ENCODE measurements at regions not wholly inside any gene's neighbourhood (a gene's known extent, or its start where the extent isn't known, plus 50 kb on each side); places are given as distances from the start of the nearest gene placed in this dataset.

DNA sequence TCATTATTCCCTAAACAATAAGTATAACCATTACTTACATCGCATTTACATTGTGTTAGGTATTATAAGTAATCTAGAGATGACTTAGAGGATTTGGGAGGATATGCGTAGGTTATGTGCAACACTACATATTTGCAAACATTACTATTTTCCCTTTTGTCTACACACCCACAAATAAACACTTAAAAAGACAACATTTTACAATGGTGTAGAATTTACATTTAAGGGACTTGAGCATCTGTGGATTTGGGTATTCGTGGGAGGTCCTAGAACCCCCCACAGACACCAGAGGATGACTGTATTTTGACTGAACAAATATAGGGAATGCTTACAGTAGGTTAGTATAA lies 220.2 kb upstream of the MYO3A start:
- TF ChIP-seq, protein P1, sequence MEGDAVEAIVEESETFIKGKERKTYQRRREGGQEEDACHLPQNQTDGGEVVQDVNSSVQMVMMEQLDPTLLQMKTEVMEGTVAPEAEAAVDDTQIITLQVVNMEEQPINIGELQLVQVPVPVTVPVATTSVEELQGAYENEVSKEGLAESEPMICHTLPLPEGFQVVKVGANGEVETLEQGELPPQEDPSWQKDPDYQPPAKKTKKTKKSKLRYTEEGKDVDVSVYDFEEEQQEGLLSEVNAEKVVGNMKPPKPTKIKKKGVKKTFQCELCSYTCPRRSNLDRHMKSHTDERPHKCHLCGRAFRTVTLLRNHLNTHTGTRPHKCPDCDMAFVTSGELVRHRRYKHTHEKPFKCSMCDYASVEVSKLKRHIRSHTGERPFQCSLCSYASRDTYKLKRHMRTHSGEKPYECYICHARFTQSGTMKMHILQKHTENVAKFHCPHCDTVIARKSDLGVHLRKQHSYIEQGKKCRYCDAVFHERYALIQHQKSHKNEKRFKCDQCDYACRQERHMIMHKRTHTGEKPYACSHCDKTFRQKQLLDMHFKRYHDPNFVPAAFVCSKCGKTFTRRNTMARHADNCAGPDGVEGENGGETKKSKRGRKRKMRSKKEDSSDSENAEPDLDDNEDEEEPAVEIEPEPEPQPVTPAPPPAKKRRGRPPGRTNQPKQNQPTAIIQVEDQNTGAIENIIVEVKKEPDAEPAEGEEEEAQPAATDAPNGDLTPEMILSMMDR (IDR thresholded peaks at IDR 0.05; ENCODE audit: low read depth, low read length): no peak
- TF ChIP-seq EZH2phosphoT487 (IDR thresholded peaks at IDR 0.05; ENCODE audit: low read depth): no peak
